ENCODE measurements at regions not wholly inside any gene's neighbourhood (a gene's known extent, or its start where the extent isn't known, plus 50 kb on each side); places are given as distances from the start of the nearest gene placed in this dataset.

DNA sequence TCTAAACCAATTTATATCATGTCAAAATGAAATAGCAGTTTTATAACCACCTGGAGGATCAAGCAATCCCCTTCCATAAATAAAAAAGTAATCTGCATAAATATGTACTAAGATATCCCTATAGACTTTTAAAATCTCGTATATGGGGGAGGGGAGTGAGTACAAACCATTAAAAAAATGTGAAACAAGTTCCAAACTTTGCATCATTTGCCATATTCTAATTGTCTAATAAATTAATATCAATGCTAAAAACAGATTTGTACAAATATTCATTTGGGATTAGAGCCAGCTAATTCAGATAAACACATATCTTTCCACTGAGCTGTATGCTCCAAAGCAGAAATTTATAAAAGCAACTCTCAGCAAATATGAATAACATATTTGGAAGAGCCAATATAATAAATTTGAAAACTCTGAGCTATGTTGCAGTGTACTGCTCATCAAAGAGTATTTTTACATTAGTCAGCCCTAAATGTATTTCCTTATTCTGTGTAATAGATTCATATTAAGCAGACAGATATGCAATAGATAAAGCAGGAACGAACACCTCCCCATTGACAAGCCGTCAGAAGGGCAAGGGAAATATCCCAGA, 970.2 kb downstream of the EFNB2 start (continued):
- TF ChIP-seq, protein P1, sequence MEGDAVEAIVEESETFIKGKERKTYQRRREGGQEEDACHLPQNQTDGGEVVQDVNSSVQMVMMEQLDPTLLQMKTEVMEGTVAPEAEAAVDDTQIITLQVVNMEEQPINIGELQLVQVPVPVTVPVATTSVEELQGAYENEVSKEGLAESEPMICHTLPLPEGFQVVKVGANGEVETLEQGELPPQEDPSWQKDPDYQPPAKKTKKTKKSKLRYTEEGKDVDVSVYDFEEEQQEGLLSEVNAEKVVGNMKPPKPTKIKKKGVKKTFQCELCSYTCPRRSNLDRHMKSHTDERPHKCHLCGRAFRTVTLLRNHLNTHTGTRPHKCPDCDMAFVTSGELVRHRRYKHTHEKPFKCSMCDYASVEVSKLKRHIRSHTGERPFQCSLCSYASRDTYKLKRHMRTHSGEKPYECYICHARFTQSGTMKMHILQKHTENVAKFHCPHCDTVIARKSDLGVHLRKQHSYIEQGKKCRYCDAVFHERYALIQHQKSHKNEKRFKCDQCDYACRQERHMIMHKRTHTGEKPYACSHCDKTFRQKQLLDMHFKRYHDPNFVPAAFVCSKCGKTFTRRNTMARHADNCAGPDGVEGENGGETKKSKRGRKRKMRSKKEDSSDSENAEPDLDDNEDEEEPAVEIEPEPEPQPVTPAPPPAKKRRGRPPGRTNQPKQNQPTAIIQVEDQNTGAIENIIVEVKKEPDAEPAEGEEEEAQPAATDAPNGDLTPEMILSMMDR (conservative IDR thresholded peaks at IDR 0.05; ENCODE audit: low read depth in 2 of 2) = no peak
- TF ChIP-seq JUNB (IDR thresholded peaks at IDR 0.05; ENCODE audit: unreplicated experiment) = no peak
- TF ChIP-seq, protein P2, sequence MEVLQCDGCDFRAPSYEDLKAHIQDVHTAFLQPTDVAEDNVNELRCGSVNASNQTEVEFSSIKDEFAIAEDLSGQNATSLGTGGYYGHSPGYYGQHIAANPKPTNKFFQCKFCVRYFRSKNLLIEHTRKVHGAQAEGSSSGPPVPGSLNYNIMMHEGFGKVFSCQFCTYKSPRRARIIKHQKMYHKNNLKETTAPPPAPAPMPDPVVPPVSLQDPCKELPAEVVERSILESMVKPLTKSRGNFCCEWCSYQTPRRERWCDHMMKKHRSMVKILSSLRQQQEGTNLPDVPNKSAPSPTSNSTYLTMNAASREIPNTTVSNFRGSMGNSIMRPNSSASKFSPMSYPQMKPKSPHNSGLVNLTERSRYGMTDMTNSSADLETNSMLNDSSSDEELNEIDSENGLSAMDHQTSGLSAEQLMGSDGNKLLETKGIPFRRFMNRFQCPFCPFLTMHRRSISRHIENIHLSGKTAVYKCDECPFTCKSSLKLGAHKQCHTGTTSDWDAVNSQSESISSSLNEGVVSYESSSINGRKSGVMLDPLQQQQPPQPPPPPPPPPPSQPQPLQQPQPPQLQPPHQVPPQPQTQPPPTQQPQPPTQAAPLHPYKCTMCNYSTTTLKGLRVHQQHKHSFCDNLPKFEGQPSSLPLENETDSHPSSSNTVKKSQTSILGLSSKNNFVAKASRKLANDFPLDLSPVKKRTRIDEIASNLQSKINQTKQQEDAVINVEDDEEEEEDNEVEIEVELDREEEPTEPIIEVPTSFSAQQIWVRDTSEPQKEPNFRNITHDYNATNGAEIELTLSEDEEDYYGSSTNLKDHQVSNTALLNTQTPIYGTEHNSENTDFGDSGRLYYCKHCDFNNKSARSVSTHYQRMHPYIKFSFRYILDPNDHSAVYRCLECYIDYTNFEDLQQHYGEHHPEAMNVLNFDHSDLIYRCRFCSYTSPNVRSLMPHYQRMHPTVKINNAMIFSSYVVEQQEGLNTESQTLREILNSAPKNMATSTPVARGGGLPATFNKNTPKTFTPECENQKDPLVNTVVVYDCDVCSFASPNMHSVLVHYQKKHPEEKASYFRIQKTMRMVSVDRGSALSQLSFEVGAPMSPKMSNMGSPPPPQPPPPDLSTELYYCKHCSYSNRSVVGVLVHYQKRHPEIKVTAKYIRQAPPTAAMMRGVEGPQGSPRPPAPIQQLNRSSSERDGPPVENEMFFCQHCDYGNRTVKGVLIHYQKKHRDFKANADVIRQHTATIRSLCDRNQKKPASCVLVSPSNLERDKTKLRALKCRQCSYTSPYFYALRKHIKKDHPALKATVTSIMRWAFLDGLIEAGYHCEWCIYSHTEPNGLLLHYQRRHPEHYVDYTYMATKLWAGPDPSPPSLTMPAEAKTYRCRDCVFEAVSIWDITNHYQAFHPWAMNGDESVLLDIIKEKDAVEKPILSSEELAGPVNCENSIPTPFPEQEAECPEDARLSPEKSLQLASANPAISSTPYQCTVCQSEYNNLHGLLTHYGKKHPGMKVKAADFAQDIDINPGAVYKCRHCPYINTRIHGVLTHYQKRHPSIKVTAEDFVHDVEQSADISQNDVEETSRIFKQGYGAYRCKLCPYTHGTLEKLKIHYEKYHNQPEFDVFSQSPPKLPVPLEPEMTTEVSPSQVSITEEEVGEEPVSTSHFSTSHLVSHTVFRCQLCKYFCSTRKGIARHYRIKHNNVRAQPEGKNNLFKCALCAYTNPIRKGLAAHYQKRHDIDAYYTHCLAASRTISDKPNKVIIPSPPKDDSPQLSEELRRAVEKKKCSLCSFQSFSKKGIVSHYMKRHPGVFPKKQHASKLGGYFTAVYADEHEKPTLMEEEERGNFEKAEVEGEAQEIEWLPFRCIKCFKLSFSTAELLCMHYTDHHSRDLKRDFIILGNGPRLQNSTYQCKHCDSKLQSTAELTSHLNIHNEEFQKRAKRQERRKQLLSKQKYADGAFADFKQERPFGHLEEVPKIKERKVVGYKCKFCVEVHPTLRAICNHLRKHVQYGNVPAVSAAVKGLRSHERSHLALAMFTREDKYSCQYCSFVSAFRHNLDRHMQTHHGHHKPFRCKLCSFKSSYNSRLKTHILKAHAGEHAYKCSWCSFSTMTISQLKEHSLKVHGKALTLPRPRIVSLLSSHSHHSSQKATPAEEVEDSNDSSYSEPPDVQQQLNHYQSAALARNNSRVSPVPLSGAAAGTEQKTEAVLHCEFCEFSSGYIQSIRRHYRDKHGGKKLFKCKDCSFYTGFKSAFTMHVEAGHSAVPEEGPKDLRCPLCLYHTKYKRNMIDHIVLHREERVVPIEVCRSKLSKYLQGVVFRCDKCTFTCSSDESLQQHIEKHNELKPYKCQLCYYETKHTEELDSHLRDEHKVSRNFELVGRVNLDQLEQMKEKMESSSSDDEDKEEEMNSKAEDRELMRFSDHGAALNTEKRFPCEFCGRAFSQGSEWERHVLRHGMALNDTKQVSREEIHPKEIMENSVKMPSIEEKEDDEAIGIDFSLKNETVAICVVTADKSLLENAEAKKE (CRISPR knock-in tag; IDR thresholded peaks at IDR 0.05) = no peak

DNA sequence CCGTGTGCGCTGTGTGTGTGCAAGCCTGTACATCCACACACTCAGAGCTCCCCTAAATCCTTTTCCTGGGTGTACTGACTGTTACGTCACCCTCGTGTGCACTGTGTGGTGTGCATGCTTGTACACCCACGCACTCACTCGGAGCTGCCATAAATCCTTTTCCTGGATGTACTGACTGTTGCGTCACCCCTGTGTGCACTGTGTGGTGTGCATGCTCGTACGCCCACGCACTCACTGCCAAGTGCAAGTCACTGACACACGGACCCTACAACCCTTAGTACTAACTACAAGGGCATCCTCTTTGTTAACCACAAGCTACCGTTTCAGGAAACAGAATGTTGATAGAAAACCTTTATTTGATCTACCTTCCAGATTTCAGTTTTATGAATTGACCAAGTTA, 983.4 kb downstream of the EFNB2 start:
- Histone ChIP-seq H3K9me2 (ENCODE audit: insufficient read depth) (no peaks in the 10 kb centered on the region), H3K4me3 (no peak overlapping the region), H3K4me2 (no peak overlapping the region), H3K27me3 (ENCODE audit: insufficient read depth) (no peaks in the 10 kb centered on the region), H2AFZ (peak overlapping the region; percentile 15; the same call in 1 of the 2 replicates), H4K20me1 (replicated peaks; ENCODE audit: insufficient read depth) (no peaks in the 10 kb centered on the region), H3K4me1 (ENCODE audit: insufficient read depth) (no peaks in the 10 kb centered on the region), H3K79me2 (replicated peaks; ENCODE audit: insufficient read depth) (no peaks in the 10 kb centered on the region), H3K36me3 (ENCODE audit: insufficient read depth) (no peaks in the 10 kb centered on the region), H3F3A (replicated peaks; ENCODE audit: low read depth) (no peaks in the 10 kb centered on the region), H3K27ac (ENCODE audit: low read depth) (no peak overlapping the region)
- Mint-ChIP-seq H3K9me3 (no peaks in the 10 kb centered on the region; the same call in 2 of the 3 replicates), H3K4me1 (no peaks in the 10 kb centered on the region), H3K27me3 (ENCODE audit: insufficient read depth, low read depth, poor library complexity) (no peaks in the 10 kb centered on the region), H3K4me3 (no peak overlapping the region), H3K27ac (peak overlapping the region; percentile 83; the same call in 1 of the 2 replicates), H3K36me3 (ENCODE audit: low read depth) (no peaks in the 10 kb centered on the region)
- TF ChIP-seq JUNB (IDR thresholded peaks at IDR 0.05; ENCODE audit: unreplicated experiment) (no peak), EZH2phosphoT487 (IDR thresholded peaks at IDR 0.05; ENCODE audit: unreplicated experiment) (no peak), POLR2AphosphoS5 (IDR thresholded peaks at IDR 0.05; ENCODE audit: low read depth) (no peak)
- TF ChIP-seq, protein P1 (conservative IDR thresholded peaks at IDR 0.05; ENCODE audit: low read depth in 2 of 2) = no peak
- TF ChIP-seq, protein P3, sequence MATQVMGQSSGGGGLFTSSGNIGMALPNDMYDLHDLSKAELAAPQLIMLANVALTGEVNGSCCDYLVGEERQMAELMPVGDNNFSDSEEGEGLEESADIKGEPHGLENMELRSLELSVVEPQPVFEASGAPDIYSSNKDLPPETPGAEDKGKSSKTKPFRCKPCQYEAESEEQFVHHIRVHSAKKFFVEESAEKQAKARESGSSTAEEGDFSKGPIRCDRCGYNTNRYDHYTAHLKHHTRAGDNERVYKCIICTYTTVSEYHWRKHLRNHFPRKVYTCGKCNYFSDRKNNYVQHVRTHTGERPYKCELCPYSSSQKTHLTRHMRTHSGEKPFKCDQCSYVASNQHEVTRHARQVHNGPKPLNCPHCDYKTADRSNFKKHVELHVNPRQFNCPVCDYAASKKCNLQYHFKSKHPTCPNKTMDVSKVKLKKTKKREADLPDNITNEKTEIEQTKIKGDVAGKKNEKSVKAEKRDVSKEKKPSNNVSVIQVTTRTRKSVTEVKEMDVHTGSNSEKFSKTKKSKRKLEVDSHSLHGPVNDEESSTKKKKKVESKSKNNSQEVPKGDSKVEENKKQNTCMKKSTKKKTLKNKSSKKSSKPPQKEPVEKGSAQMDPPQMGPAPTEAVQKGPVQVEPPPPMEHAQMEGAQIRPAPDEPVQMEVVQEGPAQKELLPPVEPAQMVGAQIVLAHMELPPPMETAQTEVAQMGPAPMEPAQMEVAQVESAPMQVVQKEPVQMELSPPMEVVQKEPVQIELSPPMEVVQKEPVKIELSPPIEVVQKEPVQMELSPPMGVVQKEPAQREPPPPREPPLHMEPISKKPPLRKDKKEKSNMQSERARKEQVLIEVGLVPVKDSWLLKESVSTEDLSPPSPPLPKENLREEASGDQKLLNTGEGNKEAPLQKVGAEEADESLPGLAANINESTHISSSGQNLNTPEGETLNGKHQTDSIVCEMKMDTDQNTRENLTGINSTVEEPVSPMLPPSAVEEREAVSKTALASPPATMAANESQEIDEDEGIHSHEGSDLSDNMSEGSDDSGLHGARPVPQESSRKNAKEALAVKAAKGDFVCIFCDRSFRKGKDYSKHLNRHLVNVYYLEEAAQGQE (IDR thresholded peaks at IDR 0.05; ENCODE audit: unreplicated experiment) = no peak
- DNase-seq (ENCODE audit: low spot score) (no peak), ATAC-seq (no peak)

Data from GM23338 (cell line).